T-helper 1 cell (primary cell): ENCODE measurements at regions not wholly inside any gene's neighbourhood (a gene's known extent, or its start where the extent isn't known, plus 50 kb on each side); places are given as distances from the start of the nearest gene placed in this dataset.
"Not testable (repeated sequence)": the region's sequence is repeated elsewhere in the genome, so short reads cannot be mapped to it uniquely, and the experiment has no call there.

Experiments
- DNase-seq, 5 donors: peaks; one replicate each; pipeline ENCODE4 v3.0.0-alpha.2; 2012 to 2020

DNA sequence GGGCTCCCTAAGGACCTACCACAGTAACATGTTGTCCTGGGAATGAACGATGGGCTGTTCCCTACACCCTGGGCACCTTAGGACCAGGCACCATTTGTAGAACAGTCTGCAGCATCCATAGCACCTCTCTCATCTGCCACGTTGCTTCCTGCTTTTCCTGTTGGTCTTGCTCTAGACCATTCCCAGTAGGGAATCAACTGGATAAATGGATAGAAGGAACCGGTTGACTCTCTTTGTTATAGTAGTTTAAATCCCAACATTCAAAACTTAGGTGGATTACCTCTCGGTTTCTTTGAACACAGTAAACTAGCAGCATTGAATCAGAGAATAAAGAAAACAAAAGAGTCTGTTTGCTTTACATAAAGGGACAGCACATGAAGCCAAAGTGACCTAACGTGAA lies 159.1 kb downstream of the HS3ST3B1 start:
- no peak for DNase-seq

DNA sequence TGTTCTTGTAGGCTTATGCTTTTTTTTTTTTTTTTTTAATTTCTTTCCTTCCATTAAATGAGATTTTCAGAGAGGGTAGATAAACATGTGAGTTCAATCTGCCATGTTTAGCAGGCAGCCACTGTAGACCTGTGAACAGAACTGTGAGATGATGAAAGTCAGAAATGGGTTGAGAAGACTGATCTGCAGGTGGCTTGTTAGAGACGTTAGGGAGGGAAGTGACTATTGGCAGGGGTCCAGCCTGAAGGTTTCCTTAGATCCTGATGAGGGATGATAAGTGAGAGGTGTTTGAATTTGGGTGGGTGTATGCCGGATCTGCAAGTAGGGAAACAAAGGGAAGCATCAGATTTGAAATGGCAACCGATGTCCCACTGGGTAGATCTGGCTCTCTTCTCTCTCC lies 157.8 kb downstream of the HS3ST3B1 start:
- DNase-seq = no peak

GRCh38 chr17:14454746-14455145 lies 153.9 kb downstream of the HS3ST3B1 start:
- DNase-seq = no peak

- DNase-seq = no peak
These were observed 152.0 kb downstream of the HS3ST3B1 start for GRCh38 chr17:14452856-14453255.

DNA sequence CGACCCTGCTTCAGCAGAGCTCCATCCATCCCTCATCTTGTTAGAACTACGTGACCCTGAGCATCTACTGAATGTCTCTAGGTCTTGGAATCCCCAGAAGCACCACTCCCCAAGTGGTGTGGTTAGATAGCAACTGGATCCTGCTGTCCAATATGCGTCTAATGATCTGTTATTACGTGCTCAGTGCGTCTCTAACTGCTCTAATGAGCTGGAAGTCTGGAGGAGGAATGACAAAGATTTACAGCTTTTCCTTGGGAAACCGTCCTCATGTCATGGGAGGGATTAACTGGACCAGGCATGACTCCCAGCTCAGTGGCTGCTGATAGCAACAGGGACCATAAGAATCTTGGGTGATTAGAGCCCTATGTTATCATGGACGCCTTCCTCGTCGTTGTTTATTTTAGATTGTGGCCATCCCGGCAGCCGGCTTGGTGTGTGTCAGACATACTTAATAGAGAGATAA lies 150.9 kb downstream of the HS3ST3B1 start:
- DNase-seq = no peak

- DNase-seq = no peak
These were observed 147.9 kb downstream of the HS3ST3B1 start for GRCh38 chr17:14448818-14449217.

- DNase-seq = no peak
These were observed 145.9 kb downstream of the HS3ST3B1 start for GRCh38 chr17:14446825-14447224.

GRCh38 chr17:14444915-14445314 lies 144.0 kb downstream of the HS3ST3B1 start:
- no peak for DNase-seq

DNA sequence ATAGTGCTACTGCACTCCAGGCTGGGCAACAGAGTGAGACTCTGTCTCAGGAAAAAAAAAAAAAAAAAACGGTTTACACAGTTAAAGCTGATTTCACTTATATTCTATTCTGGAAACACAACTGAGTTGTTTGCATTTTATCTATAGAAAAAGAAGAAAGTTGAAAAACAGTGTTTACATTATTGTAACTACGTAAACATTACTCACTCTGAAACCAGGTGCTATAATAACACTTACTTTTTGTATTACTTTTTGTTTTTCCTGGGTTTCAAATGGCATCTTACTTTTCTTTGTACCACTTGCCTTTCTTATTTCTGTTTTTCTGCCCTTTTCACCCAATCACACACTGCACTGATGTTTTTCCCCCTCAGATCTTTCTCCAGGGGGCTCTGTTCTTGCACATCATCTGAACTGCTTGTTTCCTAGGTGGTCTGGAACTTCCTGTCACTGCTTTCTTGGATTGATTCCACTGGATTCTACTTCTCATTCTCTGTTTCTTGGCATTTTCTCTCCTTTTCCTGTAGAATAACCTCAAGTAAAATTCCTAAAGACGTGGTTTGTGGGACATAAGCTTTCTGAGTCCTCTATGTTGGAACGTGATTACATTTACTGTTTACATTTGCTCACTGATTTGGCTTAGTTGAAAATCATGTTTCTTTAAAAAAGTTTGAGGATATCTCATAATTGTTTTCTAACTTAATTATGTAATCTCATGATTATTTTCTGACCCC lies 142.1 kb downstream of the HS3ST3B1 start:
- DNase-seq = no peak

GRCh38 chr17:14437176-14437575 lies 136.3 kb downstream of the HS3ST3B1 start:
- no peak for DNase-seq

DNA sequence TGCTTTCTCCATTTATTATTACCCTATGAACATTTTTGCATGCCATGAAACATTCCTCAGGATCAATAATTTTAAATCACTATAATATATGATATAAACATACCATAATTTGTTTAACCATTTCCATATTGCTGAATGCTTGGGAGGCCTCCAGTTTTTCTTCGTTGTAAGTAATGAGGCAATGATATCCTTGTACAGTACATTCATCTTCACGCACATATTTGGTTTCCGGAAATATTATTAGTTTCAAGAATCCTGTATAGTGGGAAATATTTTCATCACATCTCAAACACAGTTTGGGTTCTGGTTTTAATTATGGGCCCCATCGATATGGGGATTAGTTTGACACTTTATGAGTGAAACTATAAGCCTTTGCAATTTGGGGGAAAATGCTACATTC lies 135.4 kb downstream of the HS3ST3B1 start:
- no peak for DNase-seq

- no peak for DNase-seq
These were observed 133.6 kb downstream of the HS3ST3B1 start for GRCh38 chr17:14434506-14434905.

GRCh38 chr17:14432079-14432478 lies 131.2 kb downstream of the HS3ST3B1 start:
- no peak for DNase-seq

DNA sequence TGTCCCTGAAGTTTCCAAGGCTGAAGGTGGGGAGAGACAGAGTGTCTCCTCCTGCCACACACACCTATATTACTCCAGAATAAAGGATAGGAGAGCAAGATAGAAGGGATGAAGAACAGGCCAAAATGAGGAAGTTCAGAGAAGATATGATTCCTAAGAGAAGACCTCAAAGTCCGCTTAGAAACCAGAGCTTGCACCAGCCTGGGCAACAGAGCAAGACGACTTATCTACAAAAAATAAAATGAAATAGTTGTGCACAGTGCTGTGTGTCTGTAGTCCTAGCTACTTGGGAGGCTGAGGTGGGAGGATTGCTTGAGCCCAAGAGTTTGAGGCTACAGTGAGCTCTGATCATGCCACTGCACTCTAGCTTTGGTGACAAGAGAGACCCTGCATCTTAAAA lies 128.2 kb downstream of the HS3ST3B1 start:
- DNase-seq = peak in 1 of 5 donors; percentile 11

GRCh38 chr17:14428648-14429029 lies 127.8 kb downstream of the HS3ST3B1 start:
- peak in 1 of 5 donors; percentile 66 for DNase-seq

DNA sequence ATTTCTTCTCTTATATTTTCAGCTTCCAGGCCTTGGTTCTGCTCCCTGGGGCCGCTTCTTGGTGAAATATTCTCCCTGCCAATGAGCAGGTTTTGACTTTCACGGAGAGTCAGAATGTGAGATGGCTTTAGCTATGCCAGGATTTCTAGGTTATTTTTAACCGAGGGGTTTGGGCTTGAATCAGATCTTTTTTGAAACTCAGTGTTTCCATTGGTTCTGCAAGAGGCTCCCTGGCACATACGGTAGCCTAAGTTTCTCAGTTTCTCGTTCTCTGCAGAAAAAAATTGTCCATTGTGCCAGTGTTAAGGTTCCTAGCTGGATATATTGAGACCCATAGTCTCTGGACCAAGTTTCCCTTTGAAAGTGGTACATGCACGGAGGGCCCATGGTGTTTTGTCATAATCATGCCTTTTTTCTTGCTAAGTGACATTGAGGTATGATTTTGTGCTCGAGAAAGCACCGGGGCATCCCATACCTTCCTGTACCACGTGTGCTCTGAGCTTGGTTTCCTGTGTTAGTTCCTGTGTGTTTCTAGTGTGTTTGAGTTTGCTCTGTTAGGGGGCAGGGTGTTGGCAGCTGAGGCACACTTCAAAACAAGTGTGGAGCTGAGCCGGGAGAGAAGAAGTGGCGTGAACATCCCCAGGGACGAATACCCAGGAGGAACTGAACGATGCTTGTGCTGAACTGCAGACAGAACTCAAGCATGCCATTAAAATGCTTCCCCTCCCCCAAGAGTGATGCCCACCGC lies 127.2 kb downstream of the HS3ST3B1 start:
- peak; percentile 16 to 85 (median 31) for DNase-seq

GRCh38 chr17:14423156-14423555 lies 122.3 kb downstream of the HS3ST3B1 start:
- DNase-seq = not testable (repeated sequence)

GRCh38 chr17:14417336-14417735 lies 116.5 kb downstream of the HS3ST3B1 start:
- no peak for DNase-seq

DNA sequence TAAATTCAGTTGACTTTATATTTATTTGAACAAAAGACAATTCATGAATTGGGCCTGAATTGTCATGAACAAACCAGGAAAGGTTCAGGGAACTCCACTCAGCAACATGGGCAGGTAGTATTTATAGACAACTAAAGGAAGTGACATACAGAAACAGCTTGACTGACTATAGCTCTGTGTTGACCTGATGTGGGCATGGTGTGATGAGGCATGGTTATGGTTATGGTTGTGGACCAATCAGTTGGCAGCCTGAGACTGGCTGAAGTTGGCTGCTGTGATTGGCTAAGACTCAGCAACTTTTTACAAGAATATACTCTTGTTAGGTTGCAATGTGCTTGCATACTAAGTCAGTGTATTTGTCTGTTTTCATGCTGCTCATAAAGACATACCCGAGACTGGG lies 108.4 kb downstream of the HS3ST3B1 start:
- DNase-seq = no peak

GRCh38 chr17:14407541-14407940 lies 106.7 kb downstream of the HS3ST3B1 start:
- no peak for DNase-seq

- no peak for DNase-seq
These were observed 104.3 kb downstream of the HS3ST3B1 start for GRCh38 chr17:14405189-14405588.
